ENCODE measurements at regions not wholly inside any gene's neighbourhood (a gene's known extent, or its start where the extent isn't known, plus 50 kb on each side); places are given as distances from the start of the nearest gene placed in this dataset.

- TF ChIP-seq, protein P1, sequence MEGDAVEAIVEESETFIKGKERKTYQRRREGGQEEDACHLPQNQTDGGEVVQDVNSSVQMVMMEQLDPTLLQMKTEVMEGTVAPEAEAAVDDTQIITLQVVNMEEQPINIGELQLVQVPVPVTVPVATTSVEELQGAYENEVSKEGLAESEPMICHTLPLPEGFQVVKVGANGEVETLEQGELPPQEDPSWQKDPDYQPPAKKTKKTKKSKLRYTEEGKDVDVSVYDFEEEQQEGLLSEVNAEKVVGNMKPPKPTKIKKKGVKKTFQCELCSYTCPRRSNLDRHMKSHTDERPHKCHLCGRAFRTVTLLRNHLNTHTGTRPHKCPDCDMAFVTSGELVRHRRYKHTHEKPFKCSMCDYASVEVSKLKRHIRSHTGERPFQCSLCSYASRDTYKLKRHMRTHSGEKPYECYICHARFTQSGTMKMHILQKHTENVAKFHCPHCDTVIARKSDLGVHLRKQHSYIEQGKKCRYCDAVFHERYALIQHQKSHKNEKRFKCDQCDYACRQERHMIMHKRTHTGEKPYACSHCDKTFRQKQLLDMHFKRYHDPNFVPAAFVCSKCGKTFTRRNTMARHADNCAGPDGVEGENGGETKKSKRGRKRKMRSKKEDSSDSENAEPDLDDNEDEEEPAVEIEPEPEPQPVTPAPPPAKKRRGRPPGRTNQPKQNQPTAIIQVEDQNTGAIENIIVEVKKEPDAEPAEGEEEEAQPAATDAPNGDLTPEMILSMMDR (IDR thresholded peaks at IDR 0.05; ENCODE audit: unreplicated experiment), result no peak
- no peaks in the 10 kb centered on the region for H3K36me3 Mint-ChIP-seq (ENCODE audit: low read depth, unreplicated experiment)
- no peak overlapping the region for H3K27ac Mint-ChIP-seq (ENCODE audit: unreplicated experiment)
- H3K4me3 Mint-ChIP-seq (ENCODE audit: unreplicated experiment), result no peak overlapping the region
- no peaks in the 10 kb centered on the region for H3K9me3 Mint-ChIP-seq (ENCODE audit: unreplicated experiment)
- H3K27me3 Mint-ChIP-seq (ENCODE audit: unreplicated experiment), result peaks cover 12% of the 10 kb centered on the region
- DNase-seq (ENCODE audit: low spot score), result no peak
- peaks cover 12% of the 10 kb centered on the region for H3K4me1 Mint-ChIP-seq (ENCODE audit: unreplicated experiment)
Observed at GRCh38 chr5:61728287-61728686, 396.2 kb downstream of the ZSWIM6 start.

DNA sequence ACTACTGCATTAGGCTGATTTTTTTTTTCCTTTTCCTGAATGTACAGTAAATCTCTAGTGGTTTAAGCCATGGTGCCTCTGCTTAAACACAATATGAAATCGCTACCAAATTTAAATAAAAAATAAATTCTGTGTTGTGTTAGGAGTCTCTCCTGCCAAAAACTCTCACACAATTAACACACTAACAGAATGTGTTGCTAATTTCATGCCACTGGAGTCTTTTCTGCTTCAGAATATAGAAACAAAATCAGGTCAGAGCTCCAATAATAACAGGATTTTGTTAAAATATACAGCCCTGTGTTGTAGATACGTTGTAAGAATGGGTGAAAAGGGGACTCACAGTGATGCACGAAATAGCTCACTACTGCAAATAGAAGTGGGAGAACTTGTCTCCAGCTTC is 398.8 kb downstream of the ZSWIM6 start:
- H3K27me3 Mint-ChIP-seq (ENCODE audit: unreplicated experiment), result peaks cover 10% of the 10 kb centered on the region
- H3K36me3 Mint-ChIP-seq (ENCODE audit: low read depth, unreplicated experiment), result no peaks in the 10 kb centered on the region
- no peak overlapping the region for H3K4me3 Mint-ChIP-seq (ENCODE audit: unreplicated experiment)
- H3K9me3 Mint-ChIP-seq (ENCODE audit: unreplicated experiment), result no peaks in the 10 kb centered on the region
- TF ChIP-seq, protein P1 (IDR thresholded peaks at IDR 0.05; ENCODE audit: unreplicated experiment), result no peak
- no peak overlapping the region for H3K27ac Mint-ChIP-seq (ENCODE audit: unreplicated experiment)
- H3K4me1 Mint-ChIP-seq (ENCODE audit: unreplicated experiment), result peaks cover 3% of the 10 kb centered on the region
- DNase-seq (ENCODE audit: low spot score), result no peak

- Mint-ChIP-seq H3K4me3 (ENCODE audit: unreplicated experiment) (no peak overlapping the region), H3K27ac (ENCODE audit: unreplicated experiment) (no peak overlapping the region)
- TF ChIP-seq, protein P1 (IDR thresholded peaks at IDR 0.05; ENCODE audit: unreplicated experiment), result no peak
Observed at GRCh38 chr5:61731267-61731945, 399.3 kb downstream of the ZSWIM6 start.

DNA sequence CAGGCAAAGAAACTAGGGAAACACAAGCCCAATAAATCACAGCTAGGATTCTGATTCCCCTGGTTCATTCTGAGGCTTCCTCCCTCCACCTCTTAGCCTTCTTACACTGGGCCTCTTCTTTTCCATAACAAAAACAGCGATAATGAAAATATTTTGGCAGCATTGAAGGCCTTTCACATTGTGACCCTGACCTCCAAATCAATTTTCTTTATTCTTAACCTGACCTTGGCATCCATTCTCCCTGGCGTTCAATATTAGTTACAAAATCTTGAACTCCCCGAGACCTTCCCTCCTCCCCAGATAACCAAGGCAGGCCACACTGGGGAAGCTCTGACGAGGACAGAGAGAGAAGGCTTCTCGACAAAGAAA is 399.9 kb downstream of the ZSWIM6 start:
- DNase-seq (ENCODE audit: low spot score), result no peak
- TF ChIP-seq, protein P1 (IDR thresholded peaks at IDR 0.05; ENCODE audit: unreplicated experiment), result no peak
- Mint-ChIP-seq H3K27ac (ENCODE audit: unreplicated experiment) (no peak overlapping the region), H3K27me3 (ENCODE audit: unreplicated experiment) (peaks cover 10% of the 10 kb centered on the region), H3K9me3 (ENCODE audit: unreplicated experiment) (no peaks in the 10 kb centered on the region), H3K36me3 (ENCODE audit: low read depth, unreplicated experiment) (no peaks in the 10 kb centered on the region), H3K4me3 (ENCODE audit: unreplicated experiment) (no peak overlapping the region), H3K4me1 (ENCODE audit: unreplicated experiment) (peaks cover 8% of the 10 kb centered on the region)

More at GRCh38 chr5:61731267-61731945, 399.3 kb downstream of the ZSWIM6 start:
- Mint-ChIP-seq H3K27me3 (ENCODE audit: unreplicated experiment) (peaks cover 10% of the 10 kb centered on the region), H3K4me1 (ENCODE audit: unreplicated experiment) (peaks cover 3% of the 10 kb centered on the region), H3K36me3 (ENCODE audit: low read depth, unreplicated experiment) (no peaks in the 10 kb centered on the region), H3K9me3 (ENCODE audit: unreplicated experiment) (no peaks in the 10 kb centered on the region)
- no peak for DNase-seq (ENCODE audit: low spot score)

GRCh38 chr5:61732369-61732768 is 400.3 kb downstream of the ZSWIM6 start:
- no peak for DNase-seq (ENCODE audit: low spot score)
- H3K27me3 Mint-ChIP-seq (ENCODE audit: unreplicated experiment), result peaks cover 10% of the 10 kb centered on the region
- peaks cover 11% of the 10 kb centered on the region for H3K4me1 Mint-ChIP-seq (ENCODE audit: unreplicated experiment)
- no peaks in the 10 kb centered on the region for H3K9me3 Mint-ChIP-seq (ENCODE audit: unreplicated experiment)
- TF ChIP-seq, protein P1 (IDR thresholded peaks at IDR 0.05; ENCODE audit: unreplicated experiment), result no peak
- no peak overlapping the region for H3K4me3 Mint-ChIP-seq (ENCODE audit: unreplicated experiment)
- H3K27ac Mint-ChIP-seq (ENCODE audit: unreplicated experiment), result no peak overlapping the region
- H3K36me3 Mint-ChIP-seq (ENCODE audit: low read depth, unreplicated experiment), result no peaks in the 10 kb centered on the region
